RWPE1 (cell line): ENCODE measurements at regions not wholly inside any gene's neighbourhood (a gene's known extent, or its start where the extent isn't known, plus 50 kb on each side); places are given as distances from the start of the nearest gene placed in this dataset.

Source experiments
- CTCF ChIA-PET: fragments of 350-600 bp; sonication (Branson Sonifier 250); formaldehyde crosslinking; extraction: SDS; loops from one replicate; lab custom pipeline; 2021; lab: Yijun Ruan, JAX
- POLR2A ChIA-PET: fragments of 400-600 bp; formaldehyde crosslinking; extraction: SDS; loops from one replicate; lab custom pipeline; 2020; ENCODE audit warnings: antibody characterized with exemption; ENCODE audit not compliant: low non-redundant PET; lab: Yijun Ruan, JAX
- DNase-seq: peaks from one replicate; pipeline ENCODE4 v3.0.0; 2012; ENCODE audit warnings: low spot score
- H3K27ac ChIP-seq: fragments of 450-650 bp; 2 replicates; pipeline ENCODE4 v1.5.1; 2017
- CTCF ChIP-seq: fragments of 450-650 bp; conservative IDR thresholded peaks from 2 replicates; pipeline ENCODE4 v1.5.1; 2017; ENCODE audit warnings: low read depth, mild to moderate bottlenecking

- TF ChIP-seq CTCF, result no peak
- ChIA-PET CTCF (no interaction called here), POLR2A (no interaction called here)
- H3K27ac ChIP-seq, result no peak overlapping the region
- DNase-seq, result no peak
Observed at GRCh38 chr5:73395256-73395655, 53.3 kb downstream of the FOXD1 start.

GRCh38 chr5:73394610-73395009, 54.0 kb downstream of the FOXD1 start:
- DNase-seq, result no peak
- TF ChIP-seq CTCF, result no peak
- ChIA-PET POLR2A (no interaction called here), CTCF (no interaction called here)
- H3K27ac ChIP-seq, result no peak overlapping the region

GRCh38 chr5:73393611-73394489, 54.7 kb downstream of the FOXD1 start:
- no peak for TF ChIP-seq CTCF
- no peak overlapping the region for H3K27ac ChIP-seq
- ChIA-PET POLR2A (no interaction called here), CTCF (interaction anchor here (0.8 kb wide), 1 partner anchor 57 kb away, joined by 3 read pairs; no protein-coding TSS in a partner anchor)
- no peak for DNase-seq

- no peak for DNase-seq
- ChIA-PET POLR2A (no interaction called here), CTCF (interaction anchor here (0.8 kb wide), 1 partner anchor 58 kb away, joined by 3 read pairs; no protein-coding TSS in a partner anchor)
- H3K27ac ChIP-seq, result no peak overlapping the region
- TF ChIP-seq CTCF, result no peak
Observed at GRCh38 chr5:73392775-73393174, 55.8 kb downstream of the FOXD1 start.

GRCh38 chr5:73391441-73391881, 57.1 kb downstream of the FOXD1 start:
- TF ChIP-seq CTCF, result no peak
- CTCF ChIA-PET, result no interaction called here
- DNase-seq, result no peak
- H3K27ac ChIP-seq, result no peak overlapping the region
- POLR2A ChIA-PET, result no interaction called here

GRCh38 chr5:73390972-73391371, 57.6 kb downstream of the FOXD1 start:
- ChIA-PET POLR2A (no interaction called here), CTCF (interaction anchor here (0.6 kb wide), 1 partner anchor 31 kb away, joined by 5 read pairs; no protein-coding TSS in a partner anchor)
- no peak overlapping the region for H3K27ac ChIP-seq
- TF ChIP-seq CTCF, result no peak
- no peak for DNase-seq
